H9 (cell line): ENCODE measurements at regions not wholly inside any gene's neighbourhood (a gene's known extent, or its start where the extent isn't known, plus 50 kb on each side); places are given as distances from the start of the nearest gene placed in this dataset.

Experiments
- DNase-seq: peaks from one replicate; pipeline ENCODE4 v3.0.0-alpha.2; 2017
- H2AFZ ChIP-seq: one replicate; pipeline ENCODE4 v1.6.1; 2013; ENCODE audit warnings: mild to moderate bottlenecking, low read length, control low read depth, moderate library complexity
- H2AK5ac ChIP-seq: 2 replicates; pipeline ENCODE4 v1.6.1; 2013; ENCODE audit warnings: low read length, control low read depth, mixed read lengths; ENCODE audit not compliant: insufficient read length
- H2BK120ac ChIP-seq: one replicate; pipeline ENCODE4 v1.6.1; 2013; ENCODE audit warnings: low read depth, mild to moderate bottlenecking, low read length, control low read depth, inconsistent platforms; ENCODE audit not compliant: poor library complexity, severe bottlenecking
- H2BK12ac ChIP-seq: 2 replicates; pipeline ENCODE4 v1.6.1; 2013; ENCODE audit warnings: low read length, control low read depth, mixed read lengths, low read depth; ENCODE audit not compliant: insufficient read length
- H2BK15ac ChIP-seq: 2 replicates; pipeline ENCODE4 v1.6.1; 2013; ENCODE audit warnings: low read depth, low read length, control low read depth
- H2BK20ac ChIP-seq: one replicate; pipeline ENCODE4 v1.6.1; 2013; ENCODE audit warnings: low read depth, mild to moderate bottlenecking, low read length, control low read depth, inconsistent platforms; ENCODE audit not compliant: poor library complexity, severe bottlenecking
- H2BK5ac ChIP-seq: 2 replicates; pipeline ENCODE4 v1.6.1; 2013; ENCODE audit warnings: low read length, control low read depth, mixed read lengths; ENCODE audit not compliant: insufficient read length
- H3K14ac ChIP-seq: 2 replicates; pipeline ENCODE4 v1.6.1; 2013; ENCODE audit warnings: low read length, control low read depth; ENCODE audit not compliant: insufficient read depth
- H3K18ac ChIP-seq: 2 replicates; pipeline ENCODE4 v1.6.1; 2013; ENCODE audit warnings: low read depth, mild to moderate bottlenecking, mixed read lengths, low read length, control low read depth; ENCODE audit not compliant: insufficient read length
- H3K23ac ChIP-seq: 2 replicates; pipeline ENCODE4 v1.6.1; 2013; ENCODE audit warnings: low read length, control low read depth, mixed read lengths, low read depth; ENCODE audit not compliant: insufficient read length
- H3K23me2 ChIP-seq: 2 replicates; pipeline ENCODE4 v1.6.1; 2013; ENCODE audit warnings: low read depth, mild to moderate bottlenecking, mixed read lengths, low read length, control low read depth; ENCODE audit not compliant: insufficient read length, poor library complexity, severe bottlenecking
- H3K27ac ChIP-seq: 2 replicates; pipeline ENCODE4 v1.5.1; 2013; ENCODE audit warnings: low read length, control low read depth, mixed read lengths, low read depth; ENCODE audit not compliant: insufficient read length
- H3K27me3 ChIP-seq: 2 replicates; pipeline ENCODE4 v1.6.1; 2013; ENCODE audit warnings: low read length, control low read depth, inconsistent platforms; ENCODE audit not compliant: insufficient read depth
- H3K4ac ChIP-seq: 2 replicates; pipeline ENCODE4 v1.6.1; 2013; ENCODE audit warnings: low read depth, mild to moderate bottlenecking, control low read depth, inconsistent platforms, low read length, moderate library complexity
- H3K4me1 ChIP-seq: 2 replicates; pipeline ENCODE4 v1.6.1; 2013; ENCODE audit warnings: low read length, control low read depth, inconsistent platforms; ENCODE audit not compliant: insufficient read depth
- H3K4me2 ChIP-seq: 2 replicates; pipeline ENCODE4 v1.6.1; 2013; ENCODE audit warnings: low read length, control low read depth, mixed read lengths; ENCODE audit not compliant: insufficient read length, insufficient read depth
- H3K56ac ChIP-seq: 2 replicates; pipeline ENCODE4 v1.6.1; 2013; ENCODE audit warnings: low read depth, mild to moderate bottlenecking, mixed read lengths, low read length, control low read depth; ENCODE audit not compliant: insufficient read length
- H3K79me1 ChIP-seq: 2 replicates; pipeline ENCODE4 v1.6.1; 2013; ENCODE audit warnings: low read depth, mild to moderate bottlenecking, moderate library complexity, low read length, control low read depth, inconsistent platforms; ENCODE audit not compliant: insufficient read depth, poor library complexity, severe bottlenecking
- H3K79me2 ChIP-seq: 2 replicates; pipeline ENCODE4 v1.6.1; 2013; ENCODE audit warnings: low read length, control low read depth, inconsistent platforms; ENCODE audit not compliant: insufficient read depth
- H3K9ac ChIP-seq: 2 replicates; pipeline ENCODE4 v1.6.1; 2013; ENCODE audit warnings: low read length, control low read depth, mixed read lengths; ENCODE audit not compliant: insufficient read length; ENCODE audit errors: extremely low read depth
- H3K9me3 ChIP-seq: one replicate; pipeline ENCODE4 v1.6.1; 2013; ENCODE audit warnings: low read depth, low read length, inconsistent platforms; ENCODE audit not compliant: control insufficient read depth
- H3T11ph ChIP-seq: one replicate; pipeline ENCODE4 v1.6.1; 2013; ENCODE audit warnings: mild to moderate bottlenecking, low read length, control low read depth, inconsistent platforms
- H4K20me1 ChIP-seq: one replicate; pipeline ENCODE4 v1.6.1; 2013; ENCODE audit not compliant: control insufficient read depth, insufficient read length, insufficient read depth
- H4K5ac ChIP-seq: 2 replicates; pipeline ENCODE4 v1.6.1; 2013; ENCODE audit warnings: low read depth, mild to moderate bottlenecking, mixed read lengths, low read length, control low read depth; ENCODE audit not compliant: insufficient read length
- H4K8ac ChIP-seq: replicated peaks from 2 replicates; pipeline ENCODE4 v1.6.1; 2013; ENCODE audit warnings: low read length, control low read depth, mixed read lengths, low read depth; ENCODE audit not compliant: insufficient read length
- H4K91ac ChIP-seq: 2 replicates; pipeline ENCODE4 v1.6.1; 2013; ENCODE audit warnings: low read depth, mild to moderate bottlenecking, moderate library complexity, mixed read lengths, low read length, control low read depth; ENCODE audit not compliant: insufficient read length
- H3K27ac Mint-ChIP-seq, 3 experiments: 2 replicates in 2 of 3; 3 replicates in 1 of 3; pipeline ENCODE4 v1.8.0; 2020 to 2021; ENCODE audit warnings: mixed read lengths in 3 of 3, mild to moderate bottlenecking in 1 of 3, moderate library complexity in 1 of 3
- H3K27me3 Mint-ChIP-seq: 2 replicates; pipeline ENCODE4 v1.8.0; 2021; ENCODE audit warnings: low read depth, mild to moderate bottlenecking, moderate library complexity, mixed read lengths
- H3K36me3 Mint-ChIP-seq, 3 experiments: 2 replicates in 2 of 3; 3 replicates in 1 of 3; pipeline ENCODE4 v1.8.0; 2020 to 2021; ENCODE audit warnings: low read depth in 3 of 3, mixed read lengths in 3 of 3; ENCODE audit not compliant: insufficient read depth in 1 of 3
- H3K4me1 Mint-ChIP-seq, 2 experiments: 2 replicates each; pipeline ENCODE4 v1.8.0; 2020; ENCODE audit warnings: mixed read lengths in 2 of 2
- H3K4me3 Mint-ChIP-seq, 2 experiments: 2 replicates in 1 of 2; 3 replicates in 1 of 2; pipeline ENCODE4 v1.8.0; 2020 to 2021; ENCODE audit warnings: mild to moderate bottlenecking in 2 of 2, mixed read lengths in 2 of 2, moderate library complexity in 1 of 2
- H3K9me3 Mint-ChIP-seq, 2 experiments: 2 replicates in 1 of 2; 3 replicates in 1 of 2; pipeline ENCODE4 v1.8.0; 2020; ENCODE audit warnings: mild to moderate bottlenecking in 2 of 2, mixed read lengths in 2 of 2, moderate library complexity in 1 of 2
- CTCF ChIP-seq: fragments of 200-600 bp; sonication (generic); conservative IDR thresholded peaks from 3 replicates; pipeline ENCODE4 v1.8.0; 2021; ENCODE audit warnings: antibody characterized with exemption, mild to moderate bottlenecking
- WGBS: extraction: QIAGEN DNeasy Blood & Tissue Kit; methylation state at CpG from one replicate; pipeline ENCODE4 v1.1.7; 2013; ENCODE audit warnings: missing lambda C conversion rate, low lambda C conversion rate, mixed read lengths; ENCODE audit not compliant: insufficient read length; ENCODE audit errors: extremely low coverage; 5-methylcytosine and 5-hydroxymethylcytosine counted together

DNA sequence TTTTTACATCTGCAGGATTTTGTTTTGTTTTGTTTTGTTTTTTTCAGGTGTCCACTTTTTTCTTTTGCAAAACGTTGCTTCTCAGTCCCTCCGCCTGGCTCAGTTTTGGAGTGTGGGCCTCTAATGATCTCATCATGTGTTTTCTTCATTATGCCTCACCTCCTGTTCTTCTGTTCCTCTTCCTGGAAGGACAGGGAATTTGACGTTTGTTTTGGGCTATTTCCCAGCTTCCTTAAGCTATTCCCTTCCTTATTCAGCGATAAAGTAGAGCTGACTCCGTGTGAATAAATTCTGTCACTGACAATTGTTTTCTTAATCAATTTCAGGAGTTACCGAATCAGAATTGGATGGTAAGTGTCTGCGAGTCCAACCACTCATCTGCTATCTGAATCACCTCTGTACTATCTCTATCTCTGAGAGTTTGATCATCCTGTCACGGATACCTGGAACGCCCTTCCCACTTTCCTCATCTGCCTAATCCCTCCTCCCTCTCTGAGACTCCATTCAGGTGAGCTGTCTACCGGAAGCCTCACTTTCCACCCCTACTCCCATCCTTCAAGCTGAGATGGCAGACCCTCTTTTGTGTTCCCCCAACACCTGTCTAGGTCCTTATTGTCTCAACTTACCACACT is 218.4 kb downstream of the GATA3 start:
- no peak for TF ChIP-seq CTCF
- Histone ChIP-seq H3K23me2 (no peaks in the 10 kb centered on the region), H2BK15ac (no peak overlapping the region), H3K79me2 (no peaks in the 10 kb centered on the region), H3K14ac (no peak overlapping the region), H2AFZ (no peak overlapping the region), H2BK20ac (no peak overlapping the region), H4K8ac (no peak overlapping the region), H3K4me1 (no peaks in the 10 kb centered on the region), H3K27me3 (no peaks in the 10 kb centered on the region), H3K4me2 (no peak overlapping the region), H2BK5ac (no peak overlapping the region), H2AK5ac (no peak overlapping the region), H3K79me1 (no peaks in the 10 kb centered on the region), H3K9ac (no peak overlapping the region), H3K4ac (no peak overlapping the region), H4K5ac (no peak overlapping the region), H3K27ac (no peak overlapping the region), H2BK12ac (no peak overlapping the region), H3K56ac (no peak overlapping the region), H3K18ac (no peak overlapping the region), H2BK120ac (no peak overlapping the region), H4K20me1 (no peaks in the 10 kb centered on the region), H3T11ph (no peak overlapping the region), H3K9me3 (no peaks in the 10 kb centered on the region), H3K23ac (no peak overlapping the region), H4K91ac (no peak overlapping the region)
- peaks cover 8 to 14% of the 10 kb centered on the region in 2 experiments for H3K4me1 Mint-ChIP-seq
- H3K4me3 Mint-ChIP-seq, result no peak overlapping the region
- no peak for DNase-seq
- no peaks in the 10 kb centered on the region for H3K36me3 Mint-ChIP-seq
- WGBS, result no CpG with 5 or more reads among the region's 10 CpGs
- H3K27me3 Mint-ChIP-seq, result peaks cover 6% of the 10 kb centered on the region
- no peaks in the 10 kb centered on the region; a peak in 1 of 5 replicates for H3K9me3 Mint-ChIP-seq
- H3K27ac Mint-ChIP-seq, result no peak overlapping the region
